ENCODE measurements at regions not wholly inside any gene's neighbourhood (a gene's known extent, or its start where the extent isn't known, plus 50 kb on each side); places are given as distances from the start of the nearest gene placed in this dataset.

- no peaks in the 10 kb centered on the region for H4K20me1 ChIP-seq (ENCODE audit: insufficient read depth, low read length)
- H2AFZ ChIP-seq (ENCODE audit: low read length): no peak overlapping the region
- H3K9me3 ChIP-seq (ENCODE audit: low read length): peaks cover 3% of the 10 kb centered on the region; the same call in 1 of the 2 replicates
- no peaks in the 10 kb centered on the region for H3K4me1 ChIP-seq (ENCODE audit: insufficient read depth, low read length, severe bottlenecking)
- no peaks in the 10 kb centered on the region for H3K36me3 ChIP-seq (ENCODE audit: insufficient read depth, low read length)
- H3K4me2 ChIP-seq (ENCODE audit: low read length): no peak overlapping the region
- no peak overlapping the region for H3K9ac ChIP-seq (ENCODE audit: low read length)
- H3K4me3 ChIP-seq (ENCODE audit: low read depth, low read length, poor library complexity, severe bottlenecking): no peak overlapping the region
- H3F3A ChIP-seq (ENCODE audit: insufficient read depth, low read length): no peaks in the 10 kb centered on the region
- no peak overlapping the region for H3K27ac ChIP-seq (ENCODE audit: low read depth, low read length, poor library complexity, severe bottlenecking)
- H3K9me2 ChIP-seq (ENCODE audit: low read depth, low read length): no peaks in the 10 kb centered on the region
- no peaks in the 10 kb centered on the region for H3K27me3 ChIP-seq (ENCODE audit: insufficient read depth, low read length)
- no peaks in the 10 kb centered on the region for H3K79me2 ChIP-seq (ENCODE audit: insufficient read depth, low read length)
- TF ChIP-seq CTCF (IDR thresholded peaks at IDR 0.05; ENCODE audit: low read length) (no peak), EZH2 (IDR thresholded peaks at IDR 0.05; ENCODE audit: borderline replicate concordance, low read length) (no peak)
Measured at GRCh38 chr7:145464287-145464686, 628.4 kb upstream of the TPK1 start.

GRCh38 chr7:145462463-145462862, 626.6 kb upstream of the TPK1 start:
- H3K9me3 ChIP-seq (ENCODE audit: low read length): peaks cover 3% of the 10 kb centered on the region; the same call in 1 of the 2 replicates
- H3K79me2 ChIP-seq (ENCODE audit: insufficient read depth, low read length): no peaks in the 10 kb centered on the region
- H3K9me2 ChIP-seq (ENCODE audit: low read depth, low read length): no peaks in the 10 kb centered on the region
- no peaks in the 10 kb centered on the region for H3K4me1 ChIP-seq (ENCODE audit: insufficient read depth, low read length, severe bottlenecking)
- H4K20me1 ChIP-seq (ENCODE audit: insufficient read depth, low read length): no peaks in the 10 kb centered on the region
- TF ChIP-seq CTCF (IDR thresholded peaks at IDR 0.05; ENCODE audit: low read length): no peak
- no peak for TF ChIP-seq EZH2 (IDR thresholded peaks at IDR 0.05; ENCODE audit: borderline replicate concordance, low read length)
- no peak overlapping the region for H2AFZ ChIP-seq (ENCODE audit: low read length)
- H3K9ac ChIP-seq (ENCODE audit: low read length): no peak overlapping the region
- no peaks in the 10 kb centered on the region for H3F3A ChIP-seq (ENCODE audit: insufficient read depth, low read length)
- H3K27me3 ChIP-seq (ENCODE audit: insufficient read depth, low read length): no peaks in the 10 kb centered on the region
- no peaks in the 10 kb centered on the region for H3K36me3 ChIP-seq (ENCODE audit: insufficient read depth, low read length)
- H3K27ac ChIP-seq (ENCODE audit: low read depth, low read length, poor library complexity, severe bottlenecking): no peak overlapping the region
- no peak overlapping the region for H3K4me2 ChIP-seq (ENCODE audit: low read length)
- no peak overlapping the region for H3K4me3 ChIP-seq (ENCODE audit: low read depth, low read length, poor library complexity, severe bottlenecking)

- Histone ChIP-seq H3F3A (ENCODE audit: insufficient read depth, low read length) (no peaks in the 10 kb centered on the region), H2AFZ (ENCODE audit: low read length) (no peak overlapping the region), H4K20me1 (ENCODE audit: insufficient read depth, low read length) (no peaks in the 10 kb centered on the region), H3K4me2 (ENCODE audit: low read length) (no peak overlapping the region), H3K9ac (ENCODE audit: low read length) (no peak overlapping the region), H3K9me2 (ENCODE audit: low read depth, low read length) (no peaks in the 10 kb centered on the region), H3K27ac (ENCODE audit: low read depth, low read length, poor library complexity, severe bottlenecking) (no peak overlapping the region), H3K4me1 (ENCODE audit: insufficient read depth, low read length, severe bottlenecking) (no peaks in the 10 kb centered on the region), H3K79me2 (ENCODE audit: insufficient read depth, low read length) (no peaks in the 10 kb centered on the region), H3K9me3 (ENCODE audit: low read length) (no peaks in the 10 kb centered on the region), H3K4me3 (ENCODE audit: low read depth, low read length, poor library complexity, severe bottlenecking) (no peak overlapping the region), H3K36me3 (ENCODE audit: insufficient read depth, low read length) (no peaks in the 10 kb centered on the region), H3K27me3 (ENCODE audit: insufficient read depth, low read length) (no peaks in the 10 kb centered on the region)
- no peak for TF ChIP-seq CTCF (IDR thresholded peaks at IDR 0.05; ENCODE audit: low read length)
- TF ChIP-seq EZH2 (IDR thresholded peaks at IDR 0.05; ENCODE audit: borderline replicate concordance, low read length): no peak
Measured at GRCh38 chr7:145434811-145435210, 599.0 kb upstream of the TPK1 start.

Measured in OCI-LY1 (cell line).